ENCODE measurements at regions not wholly inside any gene's neighbourhood (a gene's known extent, or its start where the extent isn't known, plus 50 kb on each side); places are given as distances from the start of the nearest gene placed in this dataset.

DNA sequence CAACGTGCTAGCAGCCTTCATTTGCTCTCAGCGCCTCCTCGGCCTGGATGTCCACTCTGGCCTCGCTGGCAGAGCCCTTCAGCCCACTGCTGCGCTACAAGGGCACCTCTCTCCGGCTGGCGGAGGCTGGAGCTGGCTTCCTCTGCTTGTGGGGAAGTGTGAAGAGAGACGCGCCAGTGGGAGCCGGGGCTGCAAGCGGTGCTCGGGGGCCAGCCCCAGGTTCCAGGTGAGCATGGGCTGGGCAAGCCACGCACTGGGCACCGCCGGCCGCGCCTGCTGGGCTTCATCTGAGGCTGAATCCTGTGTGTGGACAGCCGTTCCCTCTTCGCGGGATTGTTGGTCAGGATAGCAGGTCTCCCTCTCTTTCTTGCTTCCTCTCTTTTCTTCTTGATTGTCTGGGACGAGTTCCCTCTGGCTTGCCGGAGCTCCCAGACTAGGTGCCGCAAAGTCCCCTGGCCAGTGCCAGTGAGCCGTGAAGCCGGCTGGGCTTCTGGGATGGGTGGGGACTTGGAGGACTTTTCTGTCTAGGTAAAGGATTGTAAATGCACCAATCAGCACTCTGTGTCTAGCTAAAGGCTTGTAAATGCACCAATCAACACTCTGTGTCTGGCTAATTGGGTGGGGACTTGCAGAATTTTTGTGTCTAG is 165.0 kb downstream of the HEPH start:
- TF ChIP-seq POLR2A (IDR thresholded peaks at IDR 0.05) (no peak), EP300 (IDR thresholded peaks at IDR 0.05; ENCODE audit: low read depth) (no peak)

All from transverse colon (tissue), 1 donor.